Activated naive CD4-positive, alpha-beta T cell (primary cell): ENCODE measurements at regions not wholly inside any gene's neighbourhood (a gene's known extent, or its start where the extent isn't known, plus 50 kb on each side); places are given as distances from the start of the nearest gene placed in this dataset.
"Not testable (repeated sequence)": the region's sequence is repeated elsewhere in the genome, so short reads cannot be mapped to it uniquely, and the experiment has no call there.

Source experiments
- DNase-seq, 4 experiments: peaks; one replicate each; lab custom pipeline; 2025; lab: John Stamatoyannopoulos, UW

DNA sequence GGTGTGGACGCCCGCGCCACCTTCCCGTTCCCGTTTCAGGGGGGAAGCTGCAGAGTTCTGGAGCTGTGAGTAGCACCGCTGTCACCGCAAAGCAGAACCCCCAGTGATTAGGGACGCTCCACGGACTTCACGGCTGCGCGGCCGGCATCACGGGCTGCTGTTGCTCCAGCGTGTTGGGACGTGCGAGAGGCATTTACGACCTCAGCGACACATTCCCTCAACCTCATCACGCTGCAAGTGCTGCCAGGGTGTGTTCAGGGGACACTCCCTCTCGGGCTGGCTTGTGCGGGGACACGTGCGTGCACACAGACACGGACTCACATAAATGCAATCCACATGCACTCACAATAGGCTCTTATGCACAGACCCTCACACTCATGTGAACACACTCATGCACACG lies 187.9 kb downstream of the NPIPB11 start:
- DNase-seq, result not testable (repeated sequence)

- not testable (repeated sequence) for DNase-seq
These were observed 188.3 kb downstream of the NPIPB11 start for GRCh38 chr16:29218171-29218570.

DNA sequence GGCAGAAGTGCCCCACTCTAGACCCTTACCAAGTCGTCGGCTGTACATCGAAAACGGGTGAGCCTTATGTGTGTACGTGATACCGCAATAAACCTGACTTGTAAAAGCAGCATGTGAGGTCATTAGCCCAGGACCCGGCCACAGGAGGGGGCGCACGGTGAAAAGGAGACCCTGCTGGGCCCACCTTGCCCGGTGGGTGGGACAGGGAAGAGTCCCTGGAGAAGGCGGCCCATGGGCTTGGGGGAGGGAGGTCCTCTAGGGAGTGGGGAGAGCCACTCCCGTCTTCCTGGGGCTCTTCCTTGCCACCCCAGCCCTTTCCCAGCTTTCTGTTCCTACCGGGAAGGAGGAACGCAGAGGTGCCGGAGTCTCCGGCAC lies 188.8 kb downstream of the NPIPB11 start:
- not testable (repeated sequence) for DNase-seq

- not testable (repeated sequence) for DNase-seq
These were observed 189.3 kb downstream of the NPIPB11 start for GRCh38 chr16:29217104-29217751.

DNA sequence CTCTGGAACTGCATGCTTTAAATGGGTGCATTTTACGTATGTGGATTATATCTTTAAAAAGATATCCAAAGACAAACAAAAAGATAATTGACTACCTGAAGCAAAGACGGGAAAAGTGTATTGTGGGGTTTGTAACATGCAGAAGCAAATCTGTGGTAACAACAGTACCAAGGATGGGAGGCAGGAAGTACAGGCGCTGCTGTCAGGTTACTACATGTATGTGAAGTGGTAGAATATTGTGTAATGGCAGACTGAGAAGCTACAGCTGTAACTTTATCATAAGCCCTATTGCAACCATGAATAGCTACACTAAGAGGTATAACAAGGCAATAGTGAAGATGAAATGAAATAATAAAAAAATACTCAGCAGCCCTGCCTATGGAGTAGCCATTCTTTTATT lies 192.7 kb downstream of the NPIPB11 start:
- DNase-seq, result not testable (repeated sequence)

DNA sequence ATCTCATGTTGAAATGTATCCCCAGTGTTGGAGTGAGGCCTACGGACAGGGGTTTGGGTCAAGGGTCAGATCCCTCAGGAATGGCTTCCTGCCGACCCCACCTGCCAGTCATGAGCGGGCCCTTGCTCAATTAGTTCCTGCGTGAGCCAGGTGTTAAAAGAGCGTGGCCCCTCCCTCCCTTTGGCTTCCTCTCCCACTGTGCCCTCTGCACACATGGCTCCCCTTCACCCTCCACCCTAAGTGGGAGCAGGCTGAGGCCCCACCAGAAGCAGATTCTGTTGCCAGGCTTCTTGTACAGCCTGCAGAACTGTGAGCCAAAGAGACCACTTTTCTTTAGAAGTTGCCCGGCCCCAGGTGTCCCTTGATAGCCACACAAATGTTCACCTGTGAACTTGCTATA lies 193.3 kb downstream of the NPIPB11 start:
- DNase-seq, result not testable (repeated sequence)

DNA sequence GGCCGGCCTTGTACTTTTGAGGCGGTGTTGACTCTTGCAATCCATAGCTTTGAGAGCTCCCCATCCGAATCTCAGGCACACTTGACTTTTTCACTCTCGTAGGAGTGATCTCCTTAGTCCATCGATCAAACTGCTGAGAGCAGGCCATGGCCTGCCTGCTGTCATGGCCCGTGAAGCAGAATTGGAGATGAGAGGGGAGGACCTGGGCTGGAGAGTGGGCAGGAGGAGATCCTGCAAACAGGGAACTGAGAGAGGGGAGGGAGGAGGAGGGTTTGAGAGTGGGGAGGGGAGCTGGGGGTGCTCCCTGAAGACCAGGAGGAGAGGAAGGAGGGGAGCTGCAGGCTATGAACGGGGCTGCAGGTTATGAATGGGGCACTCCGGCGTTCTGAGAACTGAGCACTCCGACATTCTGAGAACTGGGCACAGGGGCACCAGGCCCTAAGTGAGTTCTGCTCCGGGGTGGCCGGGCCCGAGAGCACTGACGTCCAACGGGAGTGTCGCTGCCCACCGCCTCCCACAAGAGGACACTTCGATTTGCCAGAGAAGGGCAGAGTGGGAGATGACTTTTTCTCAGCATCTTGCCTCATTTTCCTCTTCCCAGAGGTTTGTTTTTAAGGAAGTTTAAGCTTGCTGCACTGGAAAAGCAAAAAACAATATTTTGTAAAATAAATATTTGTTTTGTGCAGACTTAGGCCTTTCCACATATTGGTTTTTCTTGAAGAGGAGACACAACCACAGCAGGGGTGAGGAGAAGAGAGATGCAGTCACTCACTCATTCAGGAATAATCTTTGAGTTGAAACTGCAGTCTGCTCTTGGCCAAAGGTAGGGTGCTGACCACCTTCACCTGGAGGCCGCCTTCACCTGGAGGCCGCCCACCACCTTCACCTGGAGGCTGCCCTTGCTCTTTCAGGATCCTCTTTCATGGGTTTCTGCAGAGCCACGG lies 194.2 kb downstream of the NPIPB11 start:
- DNase-seq, result not testable (repeated sequence)

GRCh38 chr16:29211456-29211855 lies 195.1 kb downstream of the NPIPB11 start:
- DNase-seq, result not testable (repeated sequence)

DNA sequence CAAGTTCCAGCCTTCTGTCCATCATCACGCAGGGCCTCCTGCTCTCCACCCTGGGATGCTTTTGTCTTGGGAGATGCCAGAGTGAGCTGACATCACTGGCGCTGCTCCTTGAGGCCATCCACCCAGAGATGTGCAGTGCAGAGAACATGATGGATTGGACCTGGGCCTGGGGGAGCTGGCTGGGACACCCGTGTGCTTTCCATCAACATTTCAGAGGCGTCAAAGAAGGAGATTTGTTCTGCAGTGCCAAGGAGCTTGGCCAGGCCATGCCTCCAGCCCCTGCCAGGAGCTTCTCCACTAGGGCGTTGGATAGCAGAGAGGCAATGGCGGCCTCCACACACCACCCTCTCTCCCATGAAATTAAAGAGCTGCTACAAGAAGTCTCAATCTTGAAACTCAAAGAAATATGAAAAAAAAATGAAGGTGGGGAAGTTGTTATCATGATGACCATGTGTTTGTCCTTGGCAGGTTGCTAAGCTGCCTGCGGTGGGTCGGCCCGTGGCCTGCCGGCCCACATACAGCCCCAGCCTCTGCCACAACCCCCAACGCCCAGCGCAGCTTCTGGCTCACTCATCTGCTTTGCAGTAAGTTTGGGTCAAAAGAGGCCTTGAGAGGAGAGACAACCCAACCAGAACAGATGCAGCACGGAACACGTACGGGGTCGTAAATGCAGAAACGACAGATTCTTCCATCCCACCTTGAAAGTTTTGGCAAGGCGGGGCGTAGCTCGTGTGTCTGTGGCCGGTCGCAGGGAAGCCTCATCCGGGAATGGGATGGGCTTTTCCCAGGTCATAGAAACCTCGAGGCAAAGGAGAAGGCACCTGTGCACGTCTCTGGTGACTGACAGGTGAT lies 196.0 kb downstream of the NPIPB11 start:
- not testable (repeated sequence) for DNase-seq

GRCh38 chr16:29206120-29206519 lies 200.4 kb downstream of the NPIPB11 start:
- DNase-seq, result not testable (repeated sequence)

DNA sequence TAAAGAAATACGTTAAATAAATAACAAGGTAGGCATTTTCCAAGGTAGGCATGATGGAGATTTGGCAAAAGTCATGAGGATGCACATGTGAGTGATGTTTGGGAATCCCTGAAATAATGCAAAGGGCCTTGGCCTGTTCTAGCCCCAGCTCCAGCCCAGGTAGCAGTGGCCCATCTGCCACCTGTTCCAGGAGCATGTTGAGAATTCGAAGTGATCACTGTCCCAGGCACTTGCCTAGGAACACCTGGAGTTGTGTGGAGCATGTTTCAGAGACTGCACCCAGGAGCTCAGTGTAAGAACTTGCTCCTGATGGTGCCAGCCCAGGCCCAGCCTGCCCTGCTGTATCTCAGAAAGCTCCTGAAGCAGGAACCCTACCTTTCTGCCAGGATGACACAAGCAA lies 201.4 kb downstream of the NPIPB11 start:
- not testable (repeated sequence) for DNase-seq

GRCh38 chr16:29204806-29205135 lies 201.7 kb downstream of the NPIPB11 start:
- no peak for DNase-seq

- not testable (repeated sequence) for DNase-seq
These were observed 202.3 kb downstream of the NPIPB11 start for GRCh38 chr16:29203933-29204805.

GRCh38 chr16:29203046-29203932 lies 203.2 kb downstream of the NPIPB11 start:
- not testable (repeated sequence) for DNase-seq

DNA sequence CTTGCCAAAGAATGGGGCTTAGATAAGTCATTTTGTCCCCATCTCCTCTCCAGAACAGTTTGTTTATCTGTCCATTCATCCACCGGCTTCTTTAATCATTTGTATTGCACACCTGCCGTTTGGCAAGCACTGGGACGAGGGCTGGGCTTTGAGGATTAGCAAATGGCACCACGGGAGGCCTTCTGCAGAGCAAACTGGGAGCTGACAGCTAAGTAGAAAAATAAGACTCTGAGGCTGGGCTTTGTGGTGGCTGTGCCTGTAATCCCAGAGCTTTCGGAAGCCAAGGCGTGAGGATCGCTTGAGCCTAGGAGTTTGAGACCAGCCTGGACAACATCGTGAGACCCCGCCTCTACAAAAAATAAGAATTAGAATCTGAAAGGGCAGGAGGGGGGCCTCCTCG lies 203.9 kb downstream of the NPIPB11 start:
- DNase-seq, result not testable (repeated sequence)

DNA sequence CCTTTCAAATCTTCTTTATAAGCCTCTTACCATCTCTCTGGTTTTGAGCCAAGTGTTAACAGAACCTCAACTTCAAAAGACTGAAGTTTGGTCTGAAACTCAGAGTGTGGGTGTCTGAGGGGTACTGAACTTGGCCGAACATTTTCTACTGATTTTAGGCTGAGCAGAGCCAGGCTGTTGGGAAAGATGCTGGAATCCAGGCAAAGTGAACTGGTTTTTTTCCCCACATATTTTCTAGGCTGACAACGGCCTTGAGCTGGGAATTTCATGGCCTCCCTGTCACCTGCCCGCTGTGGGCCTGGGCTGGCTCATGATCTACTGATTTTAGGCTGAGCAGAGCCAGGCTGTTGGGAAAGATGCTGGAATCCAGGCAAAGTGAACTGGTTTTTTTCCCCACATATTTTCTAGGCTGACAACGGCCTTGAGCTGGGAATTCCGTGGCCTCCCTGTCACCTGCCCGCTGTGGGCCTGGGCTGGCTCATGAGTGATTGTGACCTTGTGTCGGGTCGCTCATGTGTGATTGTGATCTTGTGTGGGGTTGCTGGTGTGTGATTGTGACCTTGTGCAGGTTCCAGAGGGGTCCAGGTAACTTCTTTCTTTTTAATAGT lies 204.4 kb downstream of the NPIPB11 start:
- not testable (repeated sequence) for DNase-seq

- DNase-seq, result not testable (repeated sequence)
These were observed 205.1 kb downstream of the NPIPB11 start for GRCh38 chr16:29201296-29202024.

- DNase-seq, result not testable (repeated sequence)
These were observed 205.8 kb downstream of the NPIPB11 start for GRCh38 chr16:29200681-29201080.

- DNase-seq, result not testable (repeated sequence)
These were observed 206.3 kb downstream of the NPIPB11 start for GRCh38 chr16:29200135-29200601.
